ENCODE measurements at regions not wholly inside any gene's neighbourhood (a gene's known extent, or its start where the extent isn't known, plus 50 kb on each side); places are given as distances from the start of the nearest gene placed in this dataset.

DNA sequence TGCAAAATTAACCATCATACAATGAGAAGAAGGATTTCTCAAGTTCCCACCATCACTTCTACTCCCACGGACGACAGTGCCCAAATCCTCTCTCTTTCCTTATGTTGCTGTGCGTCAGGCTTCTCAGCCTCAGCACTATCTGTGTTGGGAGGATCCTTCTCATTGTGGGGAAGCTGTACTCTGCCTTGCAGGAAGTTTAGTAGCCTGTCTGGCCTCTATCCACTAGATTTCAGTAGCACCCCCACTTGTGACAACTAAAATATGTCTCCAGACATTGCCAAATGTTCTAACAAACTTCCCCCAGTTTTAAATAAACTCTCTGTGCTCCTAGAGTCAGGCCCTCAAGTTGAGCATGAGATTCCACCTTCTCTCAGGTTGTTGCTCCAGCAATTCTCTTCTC is 545.9 kb upstream of the ZFP42 start:
- TF ChIP-seq CTCF (conservative IDR thresholded peaks at IDR 0.05; ENCODE audit: low read depth, low read length): no peak
- no peak for TF ChIP-seq CEBPB (IDR thresholded peaks at IDR 0.05; ENCODE audit: low read depth, low read length)
- no peak for TF ChIP-seq POLR2A (IDR thresholded peaks at IDR 0.05; ENCODE audit: low read depth, low read length)
- no peak for TF ChIP-seq MXI1 (IDR thresholded peaks at IDR 0.05; ENCODE audit: borderline replicate concordance, low read depth, low read length)
- no peak for TF ChIP-seq RAD21 (IDR thresholded peaks at IDR 0.05; ENCODE audit: low read length)
- no peak for TF ChIP-seq SMC3 (IDR thresholded peaks at IDR 0.05; ENCODE audit: low read depth, low read length)
- TF ChIP-seq RFX5 (IDR thresholded peaks at IDR 0.05; ENCODE audit: low read depth, low read length): no peak
